WTC11 (cell line): ENCODE measurements at regions not wholly inside any gene's neighbourhood (a gene's known extent, or its start where the extent isn't known, plus 50 kb on each side); places are given as distances from the start of the nearest gene placed in this dataset.

Experiments
- ATF1 ChIP-seq: sonication (generic); formaldehyde crosslinking; IDR thresholded peaks from 2 replicates; pipeline ENCODE4 v1.8.1; 2023; ENCODE audit warnings: mild to moderate bottlenecking, moderate library complexity, missing genetic modification reagents
- CREB1 ChIP-seq: sonication (generic); formaldehyde crosslinking; IDR thresholded peaks from 2 replicates; pipeline ENCODE4 v1.8.0; 2023; ENCODE audit warnings: mild to moderate bottlenecking, missing genetic modification reagents
- ETV6 ChIP-seq: sonication (generic); formaldehyde crosslinking; IDR thresholded peaks from 2 replicates; pipeline ENCODE4 v1.8.1; 2022; ENCODE audit warnings: mild to moderate bottlenecking, missing genetic modification reagents
- FOXJ3 ChIP-seq: sonication (generic); formaldehyde crosslinking; IDR thresholded peaks from 2 replicates; pipeline ENCODE4 v1.9.0; 2021; ENCODE audit warnings: missing genetic modification reagents, mild to moderate bottlenecking, borderline replicate concordance
- MAX ChIP-seq: sonication (generic); formaldehyde crosslinking; IDR thresholded peaks from 2 replicates; pipeline ENCODE4 v1.8.0; 2022; ENCODE audit warnings: mild to moderate bottlenecking, missing genetic modification reagents
- MXD4 ChIP-seq: fragments of 250-450 bp; sonication (Bioruptor Pico); IDR thresholded peaks from 2 replicates; pipeline ENCODE4 v1.8.0; 2021; ENCODE audit warnings: mild to moderate bottlenecking, moderate library complexity, borderline replicate concordance
- SP1 ChIP-seq: sonication (generic); formaldehyde crosslinking; conservative IDR thresholded peaks from 2 replicates; pipeline ENCODE4 v1.8.1; 2022; ENCODE audit warnings: missing genetic modification reagents
- TEAD4 ChIP-seq: sonication (generic); formaldehyde crosslinking; IDR thresholded peaks from 2 replicates; pipeline ENCODE4 v1.8.0; 2022; ENCODE audit warnings: mild to moderate bottlenecking, missing genetic modification reagents
- TP53 ChIP-seq: sonication (generic); formaldehyde crosslinking; IDR thresholded peaks from 2 replicates; pipeline ENCODE4 v1.8.1; 2023; ENCODE audit warnings: mild to moderate bottlenecking, missing genetic modification reagents
- ZNF416 ChIP-seq: fragments of 250-450 bp; sonication (Bioruptor Pico); IDR thresholded peaks from 2 replicates; pipeline ENCODE4 v1.9.0; 2021; ENCODE audit warnings: mild to moderate bottlenecking, inconsistent platforms
- TF ChIP-seq, protein P1 (sequence below): fragments of 200-600 bp; IDR thresholded peaks from 2 replicates; pipeline ENCODE4 v1.8.0; 2022; ENCODE audit warnings: antibody characterized with exemption

- TF ChIP-seq MAX (CRISPR knock-in tag) (no peak), MXD4 (no peak), ATF1 (no peak), ZNF416 (CRISPR knock-in tag) (no peak), CREB1 (no peak), SP1 (CRISPR knock-in tag) (no peak), ETV6 (CRISPR knock-in tag) (no peak), FOXJ3 (no peak), TP53 (CRISPR knock-in tag) (no peak), TEAD4 (CRISPR knock-in tag) (no peak)
- TF ChIP-seq, protein P1, sequence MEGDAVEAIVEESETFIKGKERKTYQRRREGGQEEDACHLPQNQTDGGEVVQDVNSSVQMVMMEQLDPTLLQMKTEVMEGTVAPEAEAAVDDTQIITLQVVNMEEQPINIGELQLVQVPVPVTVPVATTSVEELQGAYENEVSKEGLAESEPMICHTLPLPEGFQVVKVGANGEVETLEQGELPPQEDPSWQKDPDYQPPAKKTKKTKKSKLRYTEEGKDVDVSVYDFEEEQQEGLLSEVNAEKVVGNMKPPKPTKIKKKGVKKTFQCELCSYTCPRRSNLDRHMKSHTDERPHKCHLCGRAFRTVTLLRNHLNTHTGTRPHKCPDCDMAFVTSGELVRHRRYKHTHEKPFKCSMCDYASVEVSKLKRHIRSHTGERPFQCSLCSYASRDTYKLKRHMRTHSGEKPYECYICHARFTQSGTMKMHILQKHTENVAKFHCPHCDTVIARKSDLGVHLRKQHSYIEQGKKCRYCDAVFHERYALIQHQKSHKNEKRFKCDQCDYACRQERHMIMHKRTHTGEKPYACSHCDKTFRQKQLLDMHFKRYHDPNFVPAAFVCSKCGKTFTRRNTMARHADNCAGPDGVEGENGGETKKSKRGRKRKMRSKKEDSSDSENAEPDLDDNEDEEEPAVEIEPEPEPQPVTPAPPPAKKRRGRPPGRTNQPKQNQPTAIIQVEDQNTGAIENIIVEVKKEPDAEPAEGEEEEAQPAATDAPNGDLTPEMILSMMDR = no peak
These were observed 461.4 kb downstream of the MID1IP1 start for GRCh38 chrX:39262641-39263040.
